SK-N-SH (cell line): ENCODE measurements at regions not wholly inside any gene's neighbourhood (a gene's known extent, or its start where the extent isn't known, plus 50 kb on each side); places are given as distances from the start of the nearest gene placed in this dataset.

ENCODE experiments used
- GATA2 ChIP-seq: sonication (generic); formaldehyde crosslinking; IDR thresholded peaks from 2 replicates; pipeline ENCODE4 v1.5.0; 2020; ENCODE audit warnings: mild to moderate bottlenecking, missing genetic modification reagents
- RCOR1 ChIP-seq: fragments of 150-350 bp; IDR thresholded peaks from 2 replicates; pipeline ENCODE4 v1.6.1; 2017; ENCODE audit warnings: antibody characterized with exemption, low read length
- TAF1 ChIP-seq: IDR thresholded peaks from 2 replicates; pipeline ENCODE4 v1.6.1; 2012; ENCODE audit warnings: low read depth, mild to moderate bottlenecking, low read length, moderate library complexity, borderline replicate concordance
- YY1 ChIP-seq: IDR thresholded peaks from 2 replicates; pipeline ENCODE4 v1.4.0; 2012; ENCODE audit warnings: low read depth, mild to moderate bottlenecking
- TF ChIP-seq, protein P1 (sequence below): fragments of 200-600 bp; sonication (generic); IDR thresholded peaks from 2 replicates; pipeline ENCODE4 v1.6.1; 2017; ENCODE audit warnings: antibody characterized with exemption, mild to moderate bottlenecking, moderate library complexity
- TF ChIP-seq, protein P2 (sequence below): IDR thresholded peaks from 2 replicates; pipeline ENCODE4 v1.4.0; 2012; ENCODE audit warnings: low read depth, borderline replicate concordance
- TF ChIP-seq, protein P3 (sequence below): IDR thresholded peaks from 2 replicates; pipeline ENCODE4 v1.4.0; 2012; ENCODE audit warnings: low read depth
- TF ChIP-seq, protein P4 (sequence below): IDR thresholded peaks from 2 replicates; pipeline ENCODE4 v1.4.0; 2012; ENCODE audit warnings: low read depth, borderline replicate concordance

DNA sequence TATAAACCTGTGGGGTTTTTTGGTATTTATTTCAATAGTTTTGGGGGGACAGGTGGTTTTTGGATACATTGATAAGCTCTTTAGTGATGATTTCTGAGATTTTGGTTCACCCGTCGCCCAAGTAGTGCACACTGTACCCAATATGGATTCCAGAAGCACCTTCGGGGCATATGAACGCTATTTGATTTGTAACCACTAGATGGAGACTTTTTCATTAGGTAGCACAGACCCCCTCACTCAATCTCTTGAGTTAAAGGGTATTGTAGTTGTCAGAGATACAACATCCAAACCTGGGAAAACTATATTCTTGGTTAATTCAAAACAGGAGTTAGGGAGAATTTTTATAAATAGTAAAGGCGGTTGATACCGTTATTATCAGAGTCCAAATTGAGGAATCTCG is 79.8 kb downstream of the SPANXN3 start:
- TF ChIP-seq, protein P1, sequence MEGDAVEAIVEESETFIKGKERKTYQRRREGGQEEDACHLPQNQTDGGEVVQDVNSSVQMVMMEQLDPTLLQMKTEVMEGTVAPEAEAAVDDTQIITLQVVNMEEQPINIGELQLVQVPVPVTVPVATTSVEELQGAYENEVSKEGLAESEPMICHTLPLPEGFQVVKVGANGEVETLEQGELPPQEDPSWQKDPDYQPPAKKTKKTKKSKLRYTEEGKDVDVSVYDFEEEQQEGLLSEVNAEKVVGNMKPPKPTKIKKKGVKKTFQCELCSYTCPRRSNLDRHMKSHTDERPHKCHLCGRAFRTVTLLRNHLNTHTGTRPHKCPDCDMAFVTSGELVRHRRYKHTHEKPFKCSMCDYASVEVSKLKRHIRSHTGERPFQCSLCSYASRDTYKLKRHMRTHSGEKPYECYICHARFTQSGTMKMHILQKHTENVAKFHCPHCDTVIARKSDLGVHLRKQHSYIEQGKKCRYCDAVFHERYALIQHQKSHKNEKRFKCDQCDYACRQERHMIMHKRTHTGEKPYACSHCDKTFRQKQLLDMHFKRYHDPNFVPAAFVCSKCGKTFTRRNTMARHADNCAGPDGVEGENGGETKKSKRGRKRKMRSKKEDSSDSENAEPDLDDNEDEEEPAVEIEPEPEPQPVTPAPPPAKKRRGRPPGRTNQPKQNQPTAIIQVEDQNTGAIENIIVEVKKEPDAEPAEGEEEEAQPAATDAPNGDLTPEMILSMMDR: peak; percentile 52
- TF ChIP-seq, protein P2, sequence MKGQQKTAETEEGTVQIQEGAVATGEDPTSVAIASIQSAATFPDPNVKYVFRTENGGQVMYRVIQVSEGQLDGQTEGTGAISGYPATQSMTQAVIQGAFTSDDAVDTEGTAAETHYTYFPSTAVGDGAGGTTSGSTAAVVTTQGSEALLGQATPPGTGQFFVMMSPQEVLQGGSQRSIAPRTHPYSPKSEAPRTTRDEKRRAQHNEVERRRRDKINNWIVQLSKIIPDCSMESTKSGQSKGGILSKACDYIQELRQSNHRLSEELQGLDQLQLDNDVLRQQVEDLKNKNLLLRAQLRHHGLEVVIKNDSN: no peak
- TF ChIP-seq YY1: no peak
- TF ChIP-seq GATA2 (CRISPR knock-in tag): no peak
- TF ChIP-seq, protein P3, sequence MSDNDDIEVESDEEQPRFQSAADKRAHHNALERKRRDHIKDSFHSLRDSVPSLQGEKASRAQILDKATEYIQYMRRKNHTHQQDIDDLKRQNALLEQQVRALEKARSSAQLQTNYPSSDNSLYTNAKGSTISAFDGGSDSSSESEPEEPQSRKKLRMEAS: no peak
- TF ChIP-seq, protein P4, sequence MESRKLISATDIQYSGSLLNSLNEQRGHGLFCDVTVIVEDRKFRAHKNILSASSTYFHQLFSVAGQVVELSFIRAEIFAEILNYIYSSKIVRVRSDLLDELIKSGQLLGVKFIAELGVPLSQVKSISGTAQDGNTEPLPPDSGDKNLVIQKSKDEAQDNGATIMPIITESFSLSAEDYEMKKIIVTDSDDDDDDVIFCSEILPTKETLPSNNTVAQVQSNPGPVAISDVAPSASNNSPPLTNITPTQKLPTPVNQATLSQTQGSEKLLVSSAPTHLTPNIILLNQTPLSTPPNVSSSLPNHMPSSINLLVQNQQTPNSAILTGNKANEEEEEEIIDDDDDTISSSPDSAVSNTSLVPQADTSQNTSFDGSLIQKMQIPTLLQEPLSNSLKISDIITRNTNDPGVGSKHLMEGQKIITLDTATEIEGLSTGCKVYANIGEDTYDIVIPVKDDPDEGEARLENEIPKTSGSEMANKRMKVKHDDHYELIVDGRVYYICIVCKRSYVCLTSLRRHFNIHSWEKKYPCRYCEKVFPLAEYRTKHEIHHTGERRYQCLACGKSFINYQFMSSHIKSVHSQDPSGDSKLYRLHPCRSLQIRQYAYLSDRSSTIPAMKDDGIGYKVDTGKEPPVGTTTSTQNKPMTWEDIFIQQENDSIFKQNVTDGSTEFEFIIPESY: no peak
- no peak for TF ChIP-seq TAF1
- no peak for TF ChIP-seq RCOR1
